T-helper 2 cell treated with Interferon-gamma antibody and Interleukin-4, amounts not matched to agents 5 μg/mL and 100 μg/mL, for 36 hours (primary cell): ENCODE measurements at regions not wholly inside any gene's neighbourhood (a gene's known extent, or its start where the extent isn't known, plus 50 kb on each side); places are given as distances from the start of the nearest gene placed in this dataset.
"Not testable (repeated sequence)": the region's sequence is repeated elsewhere in the genome, so short reads cannot be mapped to it uniquely, and the experiment has no call there.

Experiments used
- DNase-seq: peaks from one replicate; pipeline ENCODE4 v3.0.0; 2021; ENCODE audit warnings: low spot score
- H3K27ac Mint-ChIP-seq: one replicate; pipeline ENCODE4 v1.8.0; 2021; ENCODE audit warnings: mild to moderate bottlenecking, mixed read lengths
- H3K27me3 Mint-ChIP-seq: one replicate; pipeline ENCODE4 v1.8.0; 2021; ENCODE audit warnings: low read depth, mixed read lengths
- H3K36me3 Mint-ChIP-seq: one replicate; pipeline ENCODE4 v1.8.0; 2021; ENCODE audit warnings: low read depth, mixed read lengths
- H3K4me1 Mint-ChIP-seq: one replicate; pipeline ENCODE4 v1.8.0; 2021; ENCODE audit warnings: low read depth, mixed read lengths
- H3K4me3 Mint-ChIP-seq: one replicate; pipeline ENCODE4 v1.8.0; 2022; ENCODE audit warnings: mild to moderate bottlenecking, moderate library complexity, mixed read lengths
- H3K9me3 Mint-ChIP-seq: one replicate; pipeline ENCODE4 v1.8.0; 2021; ENCODE audit warnings: mixed read lengths

GRCh38 chr21:15291621-15292266, 226.9 kb upstream of the NRIP1 start:
- H3K9me3 Mint-ChIP-seq, result no peaks in the 10 kb centered on the region

GRCh38 chr21:15293240-15293639, 228.4 kb upstream of the NRIP1 start:
- H3K9me3 Mint-ChIP-seq, result no peaks in the 10 kb centered on the region
- H3K27ac Mint-ChIP-seq, result no peak overlapping the region
- H3K4me1 Mint-ChIP-seq, result no peaks in the 10 kb centered on the region
- H3K27me3 Mint-ChIP-seq, result no peaks in the 10 kb centered on the region
- DNase-seq, result no peak
- no peaks in the 10 kb centered on the region for H3K36me3 Mint-ChIP-seq
- no peak overlapping the region for H3K4me3 Mint-ChIP-seq

More at GRCh38 chr21:15291621-15292266, 226.9 kb upstream of the NRIP1 start:
- no peaks in the 10 kb centered on the region for H3K36me3 Mint-ChIP-seq
- H3K4me3 Mint-ChIP-seq, result no peak overlapping the region
- H3K27me3 Mint-ChIP-seq, result no peaks in the 10 kb centered on the region
- H3K4me1 Mint-ChIP-seq, result no peaks in the 10 kb centered on the region
- DNase-seq, result no peak
- no peak overlapping the region for H3K27ac Mint-ChIP-seq

GRCh38 chr21:15295875-15296274, 231.1 kb upstream of the NRIP1 start:
- no peaks in the 10 kb centered on the region for H3K27me3 Mint-ChIP-seq
- no peak for DNase-seq
- H3K4me3 Mint-ChIP-seq, result no peak overlapping the region
- H3K9me3 Mint-ChIP-seq, result no peaks in the 10 kb centered on the region
- H3K4me1 Mint-ChIP-seq, result no peaks in the 10 kb centered on the region
- no peak overlapping the region for H3K27ac Mint-ChIP-seq
- no peaks in the 10 kb centered on the region for H3K36me3 Mint-ChIP-seq

- Mint-ChIP-seq H3K4me1 (no peaks in the 10 kb centered on the region), H3K27me3 (no peaks in the 10 kb centered on the region), H3K27ac (no peak overlapping the region), H3K4me3 (no peak overlapping the region), H3K9me3 (peaks cover 4% of the 10 kb centered on the region), H3K36me3 (no peaks in the 10 kb centered on the region)
- no peak for DNase-seq
These were observed 233.0 kb upstream of the NRIP1 start for GRCh38 chr21:15297824-15298223.

- Mint-ChIP-seq H3K27ac (no peak overlapping the region), H3K27me3 (no peaks in the 10 kb centered on the region), H3K36me3 (no peaks in the 10 kb centered on the region), H3K4me1 (no peaks in the 10 kb centered on the region), H3K9me3 (peaks cover 4% of the 10 kb centered on the region), H3K4me3 (no peak overlapping the region)
- no peak for DNase-seq
These were observed 233.5 kb upstream of the NRIP1 start for GRCh38 chr21:15298306-15298705.

GRCh38 chr21:15298755-15299154, 234.0 kb upstream of the NRIP1 start:
- H3K27me3 Mint-ChIP-seq, H3K36me3 Mint-ChIP-seq, H3K4me3 Mint-ChIP-seq, DNase-seq, H3K27ac Mint-ChIP-seq, H3K4me1 Mint-ChIP-seq, H3K9me3 Mint-ChIP-seq: not testable (repeated sequence)

GRCh38 chr21:15300131-15300530, 235.3 kb upstream of the NRIP1 start:
- H3K4me1 Mint-ChIP-seq, result no peaks in the 10 kb centered on the region
- no peak overlapping the region for H3K4me3 Mint-ChIP-seq
- no peak overlapping the region for H3K27ac Mint-ChIP-seq
- H3K36me3 Mint-ChIP-seq, result no peaks in the 10 kb centered on the region
- no peaks in the 10 kb centered on the region for H3K27me3 Mint-ChIP-seq
- DNase-seq, result no peak
- peaks cover 4% of the 10 kb centered on the region for H3K9me3 Mint-ChIP-seq

- H3K4me3 Mint-ChIP-seq, result no peak overlapping the region
- no peak for DNase-seq
- no peaks in the 10 kb centered on the region for H3K4me1 Mint-ChIP-seq
- H3K27me3 Mint-ChIP-seq, result no peaks in the 10 kb centered on the region
- H3K27ac Mint-ChIP-seq, result no peak overlapping the region
- H3K9me3 Mint-ChIP-seq, result peaks cover 4% of the 10 kb centered on the region
- no peaks in the 10 kb centered on the region for H3K36me3 Mint-ChIP-seq
These were observed 236.2 kb upstream of the NRIP1 start for GRCh38 chr21:15301014-15301413.

- Mint-ChIP-seq H3K36me3 (no peaks in the 10 kb centered on the region), H3K9me3 (peaks cover 4% of the 10 kb centered on the region), H3K4me3 (no peak overlapping the region), H3K27ac (no peak overlapping the region), H3K4me1 (no peaks in the 10 kb centered on the region), H3K27me3 (no peaks in the 10 kb centered on the region)
- no peak for DNase-seq
These were observed 236.9 kb upstream of the NRIP1 start for GRCh38 chr21:15301736-15302135.

- Mint-ChIP-seq H3K27me3 (no peaks in the 10 kb centered on the region), H3K36me3 (no peaks in the 10 kb centered on the region), H3K27ac (no peak overlapping the region), H3K9me3 (peaks cover 3% of the 10 kb centered on the region), H3K4me1 (no peaks in the 10 kb centered on the region), H3K4me3 (no peak overlapping the region)
- DNase-seq, result no peak
These were observed 241.5 kb upstream of the NRIP1 start for GRCh38 chr21:15306271-15306670.

GRCh38 chr21:15308333-15308732, 243.5 kb upstream of the NRIP1 start:
- no peaks in the 10 kb centered on the region for H3K36me3 Mint-ChIP-seq
- no peaks in the 10 kb centered on the region for H3K9me3 Mint-ChIP-seq
- DNase-seq, result no peak
- H3K4me1 Mint-ChIP-seq, result no peaks in the 10 kb centered on the region
- H3K27me3 Mint-ChIP-seq, result no peaks in the 10 kb centered on the region
- no peak overlapping the region for H3K27ac Mint-ChIP-seq
- no peak overlapping the region for H3K4me3 Mint-ChIP-seq

GRCh38 chr21:15309022-15309590, 244.3 kb upstream of the NRIP1 start:
- DNase-seq, result no peak
- H3K9me3 Mint-ChIP-seq, result no peaks in the 10 kb centered on the region
- no peaks in the 10 kb centered on the region for H3K4me1 Mint-ChIP-seq
- H3K4me3 Mint-ChIP-seq, result no peak overlapping the region
- no peaks in the 10 kb centered on the region for H3K36me3 Mint-ChIP-seq
- no peaks in the 10 kb centered on the region for H3K27me3 Mint-ChIP-seq
- H3K27ac Mint-ChIP-seq, result no peak overlapping the region

GRCh38 chr21:15309721-15310120, 244.9 kb upstream of the NRIP1 start:
- DNase-seq, result no peak
- Mint-ChIP-seq H3K4me3 (no peak overlapping the region), H3K4me1 (no peaks in the 10 kb centered on the region), H3K36me3 (no peaks in the 10 kb centered on the region), H3K27me3 (no peaks in the 10 kb centered on the region), H3K9me3 (no peaks in the 10 kb centered on the region), H3K27ac (no peak overlapping the region)

GRCh38 chr21:15311510-15311909, 246.7 kb upstream of the NRIP1 start:
- Mint-ChIP-seq H3K4me1 (no peaks in the 10 kb centered on the region), H3K27ac (no peak overlapping the region), H3K9me3 (no peaks in the 10 kb centered on the region)

GRCh38 chr21:15317034-15317433, 252.2 kb upstream of the NRIP1 start:
- H3K9me3 Mint-ChIP-seq, H3K4me1 Mint-ChIP-seq, H3K36me3 Mint-ChIP-seq, DNase-seq, H3K4me3 Mint-ChIP-seq, H3K27me3 Mint-ChIP-seq, H3K27ac Mint-ChIP-seq: not testable (repeated sequence)

More at GRCh38 chr21:15311510-15311909, 246.7 kb upstream of the NRIP1 start:
- no peaks in the 10 kb centered on the region for H3K36me3 Mint-ChIP-seq
- no peak for DNase-seq
- no peak overlapping the region for H3K4me3 Mint-ChIP-seq
- no peaks in the 10 kb centered on the region for H3K27me3 Mint-ChIP-seq
